ENCODE measurements at regions not wholly inside any gene's neighbourhood (a gene's known extent, or its start where the extent isn't known, plus 50 kb on each side); places are given as distances from the start of the nearest gene placed in this dataset.

- no peak for DNase-seq (ENCODE audit: extremely low read depth in 1 of 2, low read depth in 1 of 2)
Measured at GRCh38 chr11:35076201-35077100, 62.5 kb upstream of the CD44 start.

- peak in 1 of 2 donors; percentile 27 for DNase-seq (ENCODE audit: extremely low read depth in 1 of 2, low read depth in 1 of 2)
Measured at GRCh38 chr11:35077709-35078469, 61.1 kb upstream of the CD44 start.

- DNase-seq (ENCODE audit: extremely low read depth in 1 of 2, low read depth in 1 of 2) = no peak
Measured at GRCh38 chr11:35078470-35078735, 60.6 kb upstream of the CD44 start.

DNA sequence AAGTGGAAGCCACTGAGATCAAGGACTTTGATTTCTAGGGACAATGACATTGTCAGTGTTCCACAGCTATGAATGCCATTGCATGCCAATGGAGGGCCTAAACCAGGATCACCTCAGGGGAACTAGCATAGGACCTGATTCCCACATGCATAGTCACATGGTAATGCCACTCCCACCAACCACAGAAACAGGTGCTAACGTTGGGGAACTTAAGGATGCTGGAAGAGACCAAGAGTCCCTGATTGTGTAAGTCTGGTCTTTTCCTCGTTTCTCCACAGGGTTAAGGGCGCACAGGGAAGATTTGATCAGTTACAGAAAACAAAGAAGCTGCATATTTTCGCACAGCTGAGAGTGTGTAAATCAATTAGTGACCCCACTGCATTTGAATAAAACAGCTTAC, 59.4 kb upstream of the CD44 start:
- DNase-seq (ENCODE audit: extremely low read depth in 1 of 2, low read depth in 1 of 2) = no peak

DNA sequence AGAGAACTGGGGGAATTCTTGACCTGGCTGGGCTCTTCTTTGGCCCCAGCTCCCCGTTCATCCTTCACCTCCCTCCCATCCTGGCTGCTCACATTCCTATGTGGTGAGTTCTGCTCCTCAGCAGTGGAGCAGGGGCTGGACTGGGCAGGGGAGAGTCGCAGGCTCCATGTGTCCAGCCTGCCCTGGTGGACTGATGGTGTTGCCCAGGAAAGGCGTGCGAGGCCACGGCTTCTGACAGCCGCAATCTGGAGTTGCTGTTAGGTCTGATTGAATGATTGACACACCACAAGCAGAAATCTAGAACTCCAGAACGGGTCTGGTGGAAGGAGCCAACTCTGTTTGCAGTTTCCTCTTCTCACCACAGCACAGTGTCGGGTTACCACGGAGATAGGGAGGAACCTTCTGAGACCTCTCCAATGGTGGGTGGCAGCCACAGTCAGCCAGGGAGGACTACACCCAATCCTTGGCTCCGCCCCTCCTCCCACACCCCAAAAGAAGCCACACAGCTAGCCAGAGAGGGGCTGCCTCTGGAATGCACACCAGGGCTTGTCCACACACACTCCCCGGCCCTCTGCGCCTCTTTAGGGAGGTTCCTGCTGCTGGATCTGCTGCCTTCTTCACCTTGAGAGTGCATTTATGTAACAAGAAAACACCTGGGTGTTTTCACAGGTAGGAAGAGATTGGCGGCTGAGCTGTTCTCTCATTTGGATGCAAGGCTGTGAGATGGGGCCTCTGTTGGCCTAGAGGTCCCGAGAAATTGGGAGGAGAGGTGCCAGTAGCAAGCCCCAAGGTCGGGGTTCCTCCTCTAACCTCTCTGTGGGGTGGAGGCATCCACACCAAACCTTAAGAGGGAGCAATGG, 56.4 kb upstream of the CD44 start:
- peak; percentile 58 to 76 for DNase-seq (ENCODE audit: extremely low read depth in 1 of 2, low read depth in 1 of 2)

- DNase-seq (ENCODE audit: extremely low read depth in 1 of 2, low read depth in 1 of 2) = no peak
Measured at GRCh38 chr11:35083181-35083430, 55.9 kb upstream of the CD44 start.

DNA sequence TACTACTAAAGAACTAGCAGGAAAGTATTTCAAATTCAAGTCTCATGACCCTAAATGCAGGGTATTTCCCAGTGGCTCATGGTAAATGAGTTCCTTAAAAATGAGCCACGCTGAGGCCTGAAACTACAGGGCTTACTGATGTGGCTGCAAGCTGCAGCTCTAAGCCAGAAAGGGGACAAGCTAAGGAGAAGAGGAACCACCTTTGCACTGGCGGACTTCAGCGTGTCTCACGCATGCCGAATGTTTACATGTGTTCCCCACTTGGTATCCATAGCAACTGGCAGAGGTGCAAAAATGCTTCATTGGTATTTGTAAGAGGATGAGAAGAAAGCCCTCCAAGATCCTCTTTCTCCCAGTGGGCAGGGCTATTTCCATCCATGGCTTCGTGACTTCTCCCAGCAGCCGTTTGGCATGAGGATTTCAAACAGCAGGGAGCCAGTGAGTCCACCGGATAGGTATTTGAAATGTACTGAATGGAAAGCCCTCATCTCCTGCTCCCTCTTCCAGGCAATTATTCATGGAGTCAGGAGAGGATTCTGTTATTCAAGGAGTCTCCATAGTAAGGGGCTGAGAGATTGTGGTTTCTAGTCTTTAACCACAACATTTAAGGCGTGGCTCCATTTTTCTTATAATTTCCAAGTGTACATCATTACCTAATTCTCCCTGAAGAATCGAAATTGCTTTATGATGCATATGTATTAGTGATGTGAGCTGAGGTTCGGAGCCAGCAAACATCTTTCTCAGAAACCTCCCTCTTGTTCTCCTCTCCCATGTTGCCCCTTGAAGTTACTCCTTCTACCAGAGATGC, 55.3 kb upstream of the CD44 start:
- peak; percentile 30 to 63 for DNase-seq (ENCODE audit: extremely low read depth in 1 of 2, low read depth in 1 of 2)

GRCh38 chr11:35084817-35085440, 54.0 kb upstream of the CD44 start:
- no peak for DNase-seq (ENCODE audit: extremely low read depth in 1 of 2, low read depth in 1 of 2)

GRCh38 chr11:35085531-35086165, 53.3 kb upstream of the CD44 start:
- no peak for DNase-seq (ENCODE audit: extremely low read depth in 1 of 2, low read depth in 1 of 2)

- no peak for DNase-seq (ENCODE audit: extremely low read depth in 1 of 2, low read depth in 1 of 2)
Measured at GRCh38 chr11:35087648-35088047, 51.3 kb upstream of the CD44 start.

- no peak for DNase-seq (ENCODE audit: extremely low read depth in 1 of 2, low read depth in 1 of 2)
Measured at GRCh38 chr11:35088226-35088625, 50.7 kb upstream of the CD44 start.

- no peak for DNase-seq (ENCODE audit: extremely low read depth in 1 of 2, low read depth in 1 of 2)
Measured at GRCh38 chr11:35088676-35089075, 50.3 kb upstream of the CD44 start.

Measured in activated CD8-positive, alpha-beta memory T cell treated with anti-CD3 and anti-CD28 coated beads for 1 hour (primary cell).